Occipital lobe (tissue), 1 donor: ENCODE measurements at regions not wholly inside any gene's neighbourhood (a gene's known extent, or its start where the extent isn't known, plus 50 kb on each side); places are given as distances from the start of the nearest gene placed in this dataset.

Source experiments
- DNase-seq: peaks from one replicate; lab custom pipeline; 2025; lab: John Stamatoyannopoulos, UW

GRCh38 chr6:97812940-97813339, 529.9 kb upstream of the MMS22L start:
- DNase-seq, result no peak

GRCh38 chr6:97813889-97814567, 531.0 kb upstream of the MMS22L start:
- peak; percentile 36 for DNase-seq

- no peak for DNase-seq
These were observed 532.3 kb upstream of the MMS22L start for GRCh38 chr6:97815301-97815812.

- DNase-seq, result no peak
These were observed 533.5 kb upstream of the MMS22L start for GRCh38 chr6:97816526-97816925.

DNA sequence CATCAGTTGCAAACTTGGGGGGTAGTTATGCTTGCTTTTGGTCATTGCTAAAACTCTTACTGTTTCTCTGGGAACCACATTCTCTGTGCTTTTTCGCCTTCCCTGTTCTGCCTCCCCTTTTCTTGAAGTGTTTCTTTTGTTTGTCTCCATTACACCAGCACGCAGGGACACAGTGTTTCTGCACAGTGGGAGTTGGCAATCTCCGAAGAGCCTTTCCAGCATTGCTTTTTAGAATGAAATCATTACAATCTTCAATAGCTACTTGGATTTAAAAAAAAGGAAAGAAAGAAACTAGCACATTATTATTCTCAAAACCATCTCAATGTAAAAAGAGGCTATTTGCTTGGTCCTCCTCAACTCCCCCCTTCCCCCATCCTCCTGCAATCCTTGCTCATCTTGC, 536.7 kb upstream of the MMS22L start:
- DNase-seq, result no peak

DNA sequence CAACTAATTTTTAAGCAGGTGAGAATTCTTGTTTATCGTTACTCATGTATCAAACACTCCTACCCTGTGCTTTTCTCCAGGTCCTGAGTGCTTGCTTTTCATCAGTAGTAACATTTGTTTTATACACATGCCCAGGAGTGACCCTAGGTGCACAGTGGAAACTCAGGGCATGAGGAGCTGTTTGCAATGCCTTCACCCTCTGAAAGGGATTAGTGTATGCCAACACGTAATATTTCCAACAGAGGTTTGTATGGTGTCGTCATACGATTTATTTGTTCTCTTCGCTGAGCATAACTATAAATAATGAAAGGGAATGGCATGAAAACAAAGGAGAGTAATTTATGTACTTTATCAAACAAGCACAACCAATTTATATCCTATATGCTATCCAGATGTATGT, 537.4 kb upstream of the MMS22L start:
- no peak for DNase-seq

DNA sequence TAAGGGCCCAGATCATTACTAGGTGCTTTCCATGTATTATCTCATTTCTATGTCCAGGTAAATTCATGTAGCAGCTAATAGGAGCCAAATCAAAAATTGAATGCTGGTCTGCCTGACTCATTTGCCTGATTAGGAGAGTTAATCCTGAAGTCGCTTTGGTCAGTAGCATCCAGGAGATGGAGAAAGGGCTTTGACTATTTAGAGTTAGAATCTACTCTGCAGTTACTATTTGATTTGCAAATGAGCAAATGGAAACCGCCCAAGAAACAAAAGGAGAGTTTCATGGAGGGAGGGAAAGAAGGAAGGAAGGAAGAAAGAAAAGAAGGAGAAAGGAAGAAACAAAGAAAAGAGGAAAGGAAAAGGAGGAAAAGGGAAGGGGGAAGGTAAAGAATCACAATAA, 539.6 kb upstream of the MMS22L start:
- DNase-seq, result no peak

- DNase-seq, result no peak
These were observed 558.7 kb upstream of the MMS22L start for GRCh38 chr6:97841763-97842162.

DNA sequence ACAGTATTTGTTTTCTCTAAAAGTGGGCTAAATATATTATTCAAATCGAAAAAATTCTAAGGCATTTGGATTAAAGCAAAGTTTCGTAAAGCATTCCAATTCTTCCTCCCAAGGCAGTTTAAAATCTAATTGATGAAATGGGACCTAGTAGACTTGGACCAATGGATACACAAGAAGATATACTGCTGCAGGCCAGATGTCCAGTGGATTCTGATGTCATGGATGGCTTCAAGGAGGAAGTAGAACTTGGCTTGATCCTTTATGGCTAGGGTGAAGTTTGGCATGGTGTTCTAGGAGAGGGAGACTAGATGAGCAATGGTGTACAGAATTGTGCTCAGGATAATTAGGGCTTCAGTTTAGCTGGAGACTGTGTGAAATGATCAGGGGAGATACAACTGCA, 559.5 kb upstream of the MMS22L start:
- DNase-seq, result no peak

- DNase-seq, result no peak
These were observed 566.4 kb upstream of the MMS22L start for GRCh38 chr6:97849390-97849789.

GRCh38 chr6:97850458-97851212, 567.6 kb upstream of the MMS22L start:
- no peak for DNase-seq

DNA sequence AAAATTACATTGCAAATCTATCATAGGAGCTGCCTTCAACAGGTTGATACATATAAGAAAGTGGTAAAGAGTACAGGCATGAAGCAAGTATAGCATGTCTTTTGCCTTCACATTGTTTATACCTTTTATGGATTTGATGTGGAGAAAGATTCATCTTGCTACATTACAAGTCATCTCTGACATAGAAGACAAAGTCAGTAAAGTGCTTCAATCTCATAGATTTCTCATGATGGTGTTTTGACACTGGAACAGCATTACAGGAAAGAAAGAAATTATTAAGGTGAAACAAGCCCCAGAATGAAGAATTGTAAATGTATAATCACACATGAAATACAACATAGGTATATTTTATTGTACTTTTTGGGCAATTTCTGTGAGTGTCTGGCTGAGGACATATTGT, 580.7 kb upstream of the MMS22L start:
- DNase-seq, result no peak

DNA sequence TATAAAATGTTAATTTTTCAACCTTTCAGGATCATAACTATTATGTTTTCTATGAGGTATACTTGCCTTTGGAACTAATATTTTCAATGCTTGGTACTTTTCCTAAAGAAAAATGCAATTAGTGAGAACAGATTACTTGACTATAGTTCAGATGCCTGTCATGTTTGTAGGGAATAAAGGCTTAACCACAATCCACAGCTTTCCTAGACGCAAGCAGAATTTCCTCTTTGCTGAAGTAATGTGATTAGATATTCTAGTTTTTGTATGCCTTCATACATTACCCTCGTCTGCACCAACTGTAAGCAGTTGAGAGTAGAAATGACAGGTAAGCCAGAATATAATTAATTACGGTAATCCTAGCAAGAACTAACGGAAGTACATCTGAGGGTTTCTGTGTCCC, 581.4 kb upstream of the MMS22L start:
- DNase-seq, result no peak

DNA sequence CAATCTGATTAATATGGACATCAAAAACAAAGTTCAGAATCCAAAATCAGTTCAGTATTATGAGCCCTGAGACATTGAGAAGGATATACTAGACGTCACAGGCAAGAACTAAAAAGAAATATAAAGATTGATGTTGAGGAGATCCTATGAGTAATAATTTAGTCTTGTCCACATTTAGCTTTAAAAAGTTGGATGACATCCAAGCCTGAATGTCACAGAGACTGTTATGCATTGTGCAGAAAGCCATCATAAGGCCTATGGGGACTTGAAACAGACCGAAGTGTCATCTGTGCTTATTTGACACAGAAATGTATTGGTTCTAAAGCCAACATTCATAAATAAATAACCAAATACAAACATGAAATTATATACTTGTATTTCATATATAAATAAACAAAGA, 581.8 kb upstream of the MMS22L start:
- no peak for DNase-seq

- no peak for DNase-seq
These were observed 582.6 kb upstream of the MMS22L start for GRCh38 chr6:97865612-97866011.

DNA sequence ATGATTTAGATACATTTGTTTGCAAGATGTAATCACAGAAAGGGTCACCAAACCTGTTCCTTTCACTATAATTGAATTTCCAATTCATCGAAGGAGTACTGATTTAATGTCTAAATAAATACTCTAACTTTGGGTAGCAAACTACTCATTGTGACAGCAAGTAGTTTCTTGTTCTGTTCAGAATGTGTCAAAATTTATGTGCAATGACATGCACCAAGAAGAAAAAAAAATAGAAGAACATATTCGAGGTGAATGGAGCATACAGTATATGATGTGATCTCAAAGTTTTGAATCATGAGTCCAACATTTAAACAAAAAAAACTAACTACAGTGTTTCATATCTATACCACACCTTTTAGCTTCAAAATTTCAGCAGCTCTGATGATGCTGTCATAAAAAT, 583.6 kb upstream of the MMS22L start:
- DNase-seq, result no peak

GRCh38 chr6:97867177-97867576, 584.2 kb upstream of the MMS22L start:
- DNase-seq, result no peak

GRCh38 chr6:97870273-97870672, 587.3 kb upstream of the MMS22L start:
- DNase-seq, result no peak

GRCh38 chr6:97876711-97877110, 593.7 kb upstream of the MMS22L start:
- no peak for DNase-seq

DNA sequence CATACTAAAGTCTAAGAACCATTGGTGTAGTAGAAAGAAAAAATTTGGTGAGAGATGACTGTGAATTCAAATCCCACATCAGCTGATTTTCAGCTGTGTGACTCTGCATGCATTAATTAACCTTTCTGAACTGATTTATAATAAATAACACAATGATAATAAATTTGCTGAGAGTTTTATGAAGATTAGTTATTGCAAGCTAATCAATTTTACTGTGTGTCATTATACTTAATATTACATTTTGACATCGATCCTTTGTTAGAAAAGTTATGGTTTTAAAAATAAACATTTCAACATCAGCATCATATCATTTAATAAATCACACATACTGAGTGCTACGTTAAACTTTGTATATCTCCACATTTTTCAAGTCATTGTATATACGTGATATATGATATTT, 599.7 kb upstream of the MMS22L start:
- no peak for DNase-seq

DNA sequence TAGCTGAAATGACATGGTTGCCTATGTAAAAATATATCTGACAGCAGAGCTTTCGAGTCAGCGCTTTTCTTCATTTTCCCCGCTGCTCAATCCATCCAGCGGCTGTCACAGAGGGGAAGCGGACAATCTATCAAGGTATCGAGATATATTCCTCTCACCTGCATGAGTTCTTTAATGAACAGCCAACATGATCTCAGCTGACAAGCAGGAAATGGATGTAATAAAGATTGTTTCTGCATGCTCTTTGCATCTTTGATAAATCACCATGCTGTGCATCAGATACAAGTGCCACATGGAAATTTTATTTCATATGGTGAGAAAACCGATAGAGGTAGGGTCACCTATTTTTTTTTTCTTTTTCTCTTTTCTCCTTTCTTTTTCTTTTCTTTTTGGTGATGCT, 602.3 kb upstream of the MMS22L start:
- no peak for DNase-seq

DNA sequence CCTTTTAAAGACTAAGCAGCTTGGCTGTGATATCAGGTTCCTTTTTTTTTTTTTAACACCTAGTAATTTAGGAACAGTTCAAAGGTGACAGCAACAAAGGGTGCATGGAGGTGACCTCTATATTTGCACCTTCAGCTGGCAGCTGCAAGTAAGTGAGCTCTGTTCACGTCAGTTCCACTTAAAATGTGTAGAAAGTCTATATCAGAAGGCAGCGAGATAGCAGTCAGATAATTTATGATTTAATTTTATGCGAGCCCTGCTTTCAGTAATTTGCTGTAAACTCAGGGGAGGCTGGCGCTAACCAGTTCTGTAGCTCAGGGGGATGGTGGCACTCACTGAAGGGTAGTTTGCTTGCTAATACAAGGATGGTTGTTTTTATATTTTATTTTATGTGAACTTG, 602.8 kb upstream of the MMS22L start:
- no peak for DNase-seq

DNA sequence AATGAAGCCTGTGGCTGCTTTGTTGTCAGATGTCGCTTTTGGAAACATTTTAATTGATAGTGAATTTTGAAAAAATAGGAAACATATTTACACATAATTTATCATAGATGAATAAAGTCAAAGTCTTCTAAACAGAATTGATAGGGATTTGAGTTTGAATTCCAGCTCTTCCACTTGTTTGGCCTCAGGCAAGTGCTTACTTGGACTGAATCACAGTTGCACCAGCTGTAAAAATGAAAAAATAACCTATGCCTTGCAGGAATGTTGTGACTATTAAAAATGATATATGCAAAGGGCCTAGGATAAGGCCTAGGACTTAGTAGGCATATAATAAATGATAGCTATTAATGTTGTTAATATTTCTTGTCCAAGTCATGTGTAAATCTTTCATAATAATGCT, 618.5 kb upstream of the MMS22L start:
- DNase-seq, result no peak
